ENCODE measurements at regions not wholly inside any gene's neighbourhood (a gene's known extent, or its start where the extent isn't known, plus 50 kb on each side); places are given as distances from the start of the nearest gene placed in this dataset.

DNA sequence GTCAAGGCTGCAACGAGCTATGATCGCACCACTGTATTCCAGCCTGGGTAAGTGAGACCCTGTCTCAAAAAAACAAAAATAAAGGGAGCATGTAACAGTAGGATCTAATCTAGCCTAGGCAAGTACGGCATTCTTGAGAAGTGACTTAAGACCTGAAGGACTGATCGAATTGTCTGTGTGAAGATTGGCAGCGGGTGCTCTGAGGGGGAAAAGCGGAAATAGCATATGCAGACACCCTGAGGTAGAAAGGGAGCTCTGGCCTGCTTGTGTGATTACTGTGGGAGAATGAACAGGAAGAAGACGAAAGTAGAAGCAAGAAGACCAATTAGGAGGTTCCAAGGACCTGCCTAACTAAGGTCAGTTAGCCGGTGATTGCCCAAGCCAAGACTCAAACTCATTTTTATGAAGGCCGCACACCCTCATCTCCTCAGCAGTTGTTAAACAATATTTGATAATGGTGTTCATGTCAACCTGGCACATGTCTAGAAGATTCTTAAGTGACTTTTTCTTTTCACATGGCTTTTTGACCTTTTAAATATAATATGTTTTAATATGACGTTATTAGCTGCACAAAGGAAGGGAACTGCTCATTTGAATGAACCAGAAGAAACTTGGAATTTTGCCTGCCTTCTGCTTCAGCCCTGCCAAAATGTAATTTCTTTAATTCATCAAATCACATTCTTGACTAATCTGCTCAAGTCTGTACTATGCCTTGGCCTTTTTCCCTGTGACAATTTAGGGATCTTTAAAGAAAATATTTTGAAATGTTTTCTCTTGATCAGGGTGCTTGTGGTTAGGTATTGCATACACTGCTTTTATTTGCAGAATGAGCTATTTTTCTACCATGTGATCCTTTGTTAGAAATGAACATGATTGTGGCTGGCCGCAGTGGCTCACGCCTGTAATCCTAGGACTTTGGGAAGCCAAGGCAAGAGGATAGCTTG is 289.2 kb upstream of the DMRT1 start:
- DNase-seq, result no peak

- no peak for DNase-seq
Measured at GRCh38 chr9:555493-555892, 286.0 kb upstream of the DMRT1 start.

DNA sequence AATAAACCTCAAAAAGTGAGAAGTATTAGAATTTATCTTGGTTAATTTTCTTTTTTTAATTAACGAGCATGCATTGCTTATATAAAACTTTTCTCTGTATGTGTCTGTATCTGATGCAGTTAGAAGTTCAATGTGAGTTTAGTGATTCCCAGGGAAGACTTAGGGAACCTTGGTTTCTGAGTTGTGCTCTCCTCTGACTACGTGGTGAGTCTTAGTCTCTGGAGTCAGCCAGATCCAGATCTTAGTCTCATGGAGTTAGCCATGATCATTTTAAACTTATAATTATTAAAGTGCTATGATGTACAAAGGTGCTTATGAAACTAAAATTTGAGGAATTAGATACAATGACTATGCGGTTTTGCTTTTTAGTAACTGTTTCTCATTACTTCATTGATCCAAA is 285.3 kb upstream of the DMRT1 start:
- DNase-seq, result no peak

- no peak for DNase-seq
Measured at GRCh38 chr9:556675-557074, 284.8 kb upstream of the DMRT1 start.

- DNase-seq, result no peak
Measured at GRCh38 chr9:557601-558201, 283.8 kb upstream of the DMRT1 start.

GRCh38 chr9:561427-561826 is 280.1 kb upstream of the DMRT1 start:
- DNase-seq, result no peak

DNA sequence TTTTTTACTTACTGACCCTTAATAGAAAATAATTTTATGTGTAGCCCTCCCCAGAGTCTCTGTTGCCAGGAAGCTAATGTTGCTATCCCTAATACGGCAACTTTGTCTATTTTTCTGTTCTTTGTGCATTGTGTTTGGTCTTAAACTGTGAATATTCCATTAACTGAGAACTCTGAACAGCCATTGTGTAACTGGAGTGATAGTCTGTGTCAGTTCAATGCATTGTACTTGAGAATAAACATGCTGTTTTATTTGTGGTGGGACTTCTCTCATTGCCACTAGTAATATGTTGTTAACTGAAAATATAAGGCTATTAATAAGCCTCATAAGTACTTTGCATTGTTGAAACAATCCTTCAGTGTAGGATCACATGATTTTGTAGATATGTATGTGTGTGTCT is 278.3 kb upstream of the DMRT1 start:
- no peak for DNase-seq

GRCh38 chr9:565528-565927 is 276.0 kb upstream of the DMRT1 start:
- DNase-seq, result no peak

GRCh38 chr9:567128-567746 is 274.3 kb upstream of the DMRT1 start:
- peak; percentile 53 for DNase-seq

- no peak for DNase-seq
Measured at GRCh38 chr9:567747-568305, 273.7 kb upstream of the DMRT1 start.

DNA sequence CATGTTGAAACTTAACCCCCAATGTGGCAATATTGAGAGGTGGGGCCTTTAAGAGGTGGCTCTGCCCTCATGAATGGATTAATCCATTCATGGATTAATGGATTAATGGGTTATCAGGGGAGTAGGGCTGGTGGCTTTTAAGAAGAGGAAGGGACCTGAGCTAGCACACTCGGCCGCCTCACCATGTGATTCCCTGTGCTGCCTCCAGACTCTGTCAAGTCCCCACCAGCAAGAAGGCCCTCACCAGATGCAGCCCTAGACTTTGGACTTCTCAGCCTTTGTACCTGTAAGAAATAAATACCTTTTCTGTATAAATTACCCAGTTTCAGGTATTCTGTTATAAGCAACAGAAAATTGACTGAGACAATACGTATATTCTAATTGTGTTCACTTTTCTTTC is 272.2 kb upstream of the DMRT1 start:
- no peak for DNase-seq

DNA sequence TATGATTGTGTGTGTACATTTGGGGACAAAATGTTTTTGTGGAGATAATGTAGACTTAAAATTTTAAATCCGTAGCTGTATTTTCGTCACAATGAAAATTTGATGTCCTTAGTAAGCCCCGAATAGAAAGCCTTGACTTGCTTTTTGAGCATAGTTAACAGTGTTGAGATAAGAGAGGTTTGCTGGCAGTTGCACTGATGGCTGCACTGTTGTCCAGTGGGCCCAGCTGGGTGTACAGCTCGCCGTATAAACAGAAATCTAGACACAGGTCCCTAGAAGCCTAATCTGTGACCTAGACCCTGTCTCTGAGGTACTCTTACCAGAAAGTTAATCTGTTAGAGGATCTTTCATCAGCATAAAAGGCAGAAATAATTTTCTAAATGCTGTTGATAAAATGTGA is 271.3 kb upstream of the DMRT1 start:
- no peak for DNase-seq

GRCh38 chr9:571066-571465 is 270.4 kb upstream of the DMRT1 start:
- no peak for DNase-seq

GRCh38 chr9:571741-572140 is 269.8 kb upstream of the DMRT1 start:
- no peak for DNase-seq

- DNase-seq, result no peak
Measured at GRCh38 chr9:573691-574410, 267.6 kb upstream of the DMRT1 start.

DNA sequence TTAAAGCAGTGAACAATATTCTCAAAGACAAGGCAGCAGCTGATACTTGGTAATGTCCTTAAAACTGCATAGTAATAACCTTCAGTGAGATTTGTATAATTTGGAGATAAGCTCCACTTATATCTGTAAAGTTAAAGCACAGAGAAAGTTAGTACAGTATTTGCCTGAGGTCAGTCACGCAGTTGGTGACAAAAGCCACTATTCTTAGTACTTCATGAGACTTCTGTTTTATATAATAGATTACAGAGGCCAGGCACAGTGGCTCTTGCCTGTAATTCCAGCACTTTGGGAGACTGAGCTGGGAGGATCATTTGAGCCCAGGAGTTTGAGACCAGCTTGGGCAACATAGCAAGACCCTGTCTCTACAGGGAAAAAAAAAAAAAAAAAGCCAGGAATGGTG is 266.4 kb upstream of the DMRT1 start:
- no peak for DNase-seq

- DNase-seq, result no peak
Measured at GRCh38 chr9:580652-581342, 260.7 kb upstream of the DMRT1 start.

DNA sequence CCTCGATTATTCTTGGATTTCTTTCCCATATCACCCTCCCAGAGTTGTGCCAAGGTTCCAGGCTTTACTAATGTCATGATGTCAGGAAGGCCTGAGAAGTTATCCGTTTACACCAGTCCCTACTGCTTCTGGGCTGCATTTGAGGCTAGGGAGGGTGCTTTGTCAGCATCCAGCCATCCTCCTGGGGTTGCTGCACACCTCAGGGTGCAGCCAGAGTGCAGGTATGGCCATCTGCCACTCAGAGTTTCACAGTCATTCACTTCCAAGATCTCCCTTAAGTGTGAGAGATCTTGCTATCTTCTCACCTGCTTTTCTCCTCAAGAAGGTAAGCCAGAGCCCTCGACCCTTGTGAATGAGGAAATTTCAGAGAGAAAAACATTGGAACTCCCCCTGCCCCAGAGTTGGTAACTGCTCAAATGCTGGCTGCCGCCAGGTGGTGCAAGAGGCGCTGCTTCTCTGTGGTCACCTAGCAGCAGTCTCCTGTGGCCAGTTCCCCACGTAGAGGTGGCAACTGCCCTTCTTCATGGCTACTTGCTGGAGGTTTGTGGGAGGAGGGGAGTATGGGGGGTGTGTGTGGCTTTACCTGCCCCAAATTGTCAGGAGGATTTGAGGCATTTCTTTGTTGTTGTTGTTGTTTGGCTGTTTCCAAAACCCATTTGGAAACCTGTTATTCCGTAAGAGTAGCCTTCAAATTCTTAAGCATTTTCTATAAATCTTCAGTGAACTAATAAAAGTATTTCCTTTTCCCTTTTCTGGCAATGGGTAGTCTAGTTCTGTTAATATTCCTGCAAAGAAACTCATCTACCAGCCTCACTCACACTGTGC is 259.6 kb upstream of the DMRT1 start:
- DNase-seq, result peak; percentile 28

DNA sequence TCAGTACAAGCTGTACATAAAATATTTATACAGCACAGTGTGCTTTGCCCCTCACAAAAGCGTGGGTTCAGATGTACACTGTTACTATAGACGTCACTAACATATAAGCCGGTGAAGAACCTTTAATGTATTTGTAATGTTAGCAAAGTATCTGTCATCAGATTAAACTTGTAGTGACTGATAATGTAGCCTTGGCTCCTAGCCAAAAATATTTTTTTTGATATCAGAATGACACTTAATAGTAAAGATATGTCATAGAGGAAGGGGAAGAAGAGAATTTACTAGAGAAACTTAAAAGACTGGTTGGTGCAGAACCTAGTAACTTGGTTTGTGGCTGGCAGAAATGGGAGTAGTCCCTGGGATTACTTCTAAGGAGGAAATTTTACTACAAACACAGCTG is 258.7 kb upstream of the DMRT1 start:
- no peak for DNase-seq

GRCh38 chr9:587527-587926 is 254.0 kb upstream of the DMRT1 start:
- DNase-seq, result no peak

DNA sequence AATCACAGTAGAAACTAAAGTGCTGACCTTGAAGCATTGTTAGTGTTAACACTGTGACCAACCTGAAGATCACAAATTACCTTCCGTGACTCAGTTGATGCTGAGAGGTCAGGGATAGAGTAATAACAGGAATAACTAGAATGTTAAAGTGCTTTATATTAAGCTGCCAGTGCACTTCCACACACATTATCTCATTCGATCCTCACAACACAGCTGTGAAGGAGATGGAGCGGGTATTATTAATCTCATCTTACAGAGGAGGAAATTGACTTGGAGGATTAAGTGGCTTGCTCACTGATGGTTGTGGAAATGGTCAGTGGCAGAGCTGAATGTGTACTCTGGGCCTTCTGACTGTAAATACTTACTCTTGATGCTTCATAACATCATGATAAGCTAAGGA is 252.5 kb upstream of the DMRT1 start:
- DNase-seq, result no peak

GRCh38 chr9:589723-590122 is 251.8 kb upstream of the DMRT1 start:
- no peak for DNase-seq

Measured in RPMI8226 (cell line).